ENCODE measurements at regions not wholly inside any gene's neighbourhood (a gene's known extent, or its start where the extent isn't known, plus 50 kb on each side); places are given as distances from the start of the nearest gene placed in this dataset.
"Not testable (repeated sequence)": the region's sequence is repeated elsewhere in the genome, so short reads cannot be mapped to it uniquely, and the experiment has no call there.

- H3K9ac ChIP-seq (ENCODE audit: low read length in 5 of 5) = no peak overlapping the region
- no peaks in the 10 kb centered on the region for H3K27me3 ChIP-seq (ENCODE audit: control insufficient read depth in 5 of 5, insufficient read depth in 4 of 5, low read length in 5 of 5)
- no peaks in the 10 kb centered on the region for H3K9me3 ChIP-seq (ENCODE audit: control insufficient read depth in 5 of 5, low read length in 5 of 5)
- H3K4me1 ChIP-seq (ENCODE audit: control insufficient read depth in 5 of 5, insufficient read depth in 5 of 5, low read length in 5 of 5) = no peaks in the 10 kb centered on the region
- H3K27ac ChIP-seq (ENCODE audit: low read depth, low read length) = no peak overlapping the region
- H3K4me3 ChIP-seq (ENCODE audit: low read depth in 1 of 5, low read length in 5 of 5) = no peak overlapping the region
- H3K36me3 ChIP-seq (ENCODE audit: control insufficient read depth in 5 of 5, insufficient read depth in 5 of 5, low read length in 5 of 5) = no peaks in the 10 kb centered on the region
Measured at GRCh38 chr12:5335069-5335468, 96.8 kb upstream of the NTF3 start.

- not testable (repeated sequence) for H3K4me1 ChIP-seq (ENCODE audit: control insufficient read depth in 5 of 5, insufficient read depth in 5 of 5, low read length in 5 of 5); H3K36me3 ChIP-seq (ENCODE audit: control insufficient read depth in 5 of 5, insufficient read depth in 5 of 5, low read length in 5 of 5); H3K27me3 ChIP-seq (ENCODE audit: control insufficient read depth in 5 of 5, insufficient read depth in 4 of 5, low read length in 5 of 5); H3K9ac ChIP-seq (ENCODE audit: low read length in 5 of 5); H3K4me3 ChIP-seq (ENCODE audit: low read depth in 1 of 5, low read length in 5 of 5); H3K27ac ChIP-seq (ENCODE audit: low read depth, low read length); H3K9me3 ChIP-seq (ENCODE audit: control insufficient read depth in 5 of 5, low read length in 5 of 5)
Measured at GRCh38 chr12:5341086-5341485, 90.8 kb upstream of the NTF3 start.

GRCh38 chr12:5343711-5344110, 88.2 kb upstream of the NTF3 start:
- H3K9me3 ChIP-seq (ENCODE audit: control insufficient read depth in 5 of 5, low read length in 5 of 5) = no peaks in the 10 kb centered on the region
- H3K4me1 ChIP-seq (ENCODE audit: control insufficient read depth in 5 of 5, insufficient read depth in 5 of 5, low read length in 5 of 5) = no peaks in the 10 kb centered on the region
- H3K27me3 ChIP-seq (ENCODE audit: control insufficient read depth in 5 of 5, insufficient read depth in 4 of 5, low read length in 5 of 5) = peaks cover 0 to 3% (median 2%) of the 10 kb centered on the region in 5 donors
- no peak overlapping the region for H3K27ac ChIP-seq (ENCODE audit: low read depth, low read length)
- H3K9ac ChIP-seq (ENCODE audit: low read length in 5 of 5) = no peak overlapping the region
- H3K4me3 ChIP-seq (ENCODE audit: low read depth in 1 of 5, low read length in 5 of 5) = no peak overlapping the region
- H3K36me3 ChIP-seq (ENCODE audit: control insufficient read depth in 5 of 5, insufficient read depth in 5 of 5, low read length in 5 of 5) = no peaks in the 10 kb centered on the region

GRCh38 chr12:5344131-5344530, 87.8 kb upstream of the NTF3 start:
- Histone ChIP-seq H3K4me1 (ENCODE audit: control insufficient read depth in 5 of 5, insufficient read depth in 5 of 5, low read length in 5 of 5) (no peaks in the 10 kb centered on the region), H3K9me3 (ENCODE audit: control insufficient read depth in 5 of 5, low read length in 5 of 5) (no peaks in the 10 kb centered on the region), H3K36me3 (ENCODE audit: control insufficient read depth in 5 of 5, insufficient read depth in 5 of 5, low read length in 5 of 5) (no peaks in the 10 kb centered on the region), H3K9ac (ENCODE audit: low read length in 5 of 5) (no peak overlapping the region), H3K27me3 (ENCODE audit: control insufficient read depth in 5 of 5, insufficient read depth in 4 of 5, low read length in 5 of 5) (peaks cover 0 to 3% (median 2%) of the 10 kb centered on the region in 5 donors), H3K4me3 (ENCODE audit: low read depth in 1 of 5, low read length in 5 of 5) (no peak overlapping the region), H3K27ac (ENCODE audit: low read depth, low read length) (no peak overlapping the region)

- no peak overlapping the region for H3K9ac ChIP-seq (ENCODE audit: low read length in 5 of 5)
- H3K9me3 ChIP-seq (ENCODE audit: control insufficient read depth in 5 of 5, low read length in 5 of 5) = peaks cover 0 to 3% (median 0%) of the 10 kb centered on the region in 5 donors
- H3K27me3 ChIP-seq (ENCODE audit: control insufficient read depth in 5 of 5, insufficient read depth in 4 of 5, low read length in 5 of 5) = peaks cover 0 to 3% (median 2%) of the 10 kb centered on the region in 5 donors
- no peaks in the 10 kb centered on the region for H3K36me3 ChIP-seq (ENCODE audit: control insufficient read depth in 5 of 5, insufficient read depth in 5 of 5, low read length in 5 of 5)
- H3K4me3 ChIP-seq (ENCODE audit: low read depth in 1 of 5, low read length in 5 of 5) = no peak overlapping the region
- H3K27ac ChIP-seq (ENCODE audit: low read depth, low read length) = no peak overlapping the region
- no peaks in the 10 kb centered on the region for H3K4me1 ChIP-seq (ENCODE audit: control insufficient read depth in 5 of 5, insufficient read depth in 5 of 5, low read length in 5 of 5)
Measured at GRCh38 chr12:5345534-5345933, 86.4 kb upstream of the NTF3 start.

- Histone ChIP-seq H3K9me3 (ENCODE audit: control insufficient read depth in 5 of 5, low read length in 5 of 5) (peaks cover 0 to 4% (median under 1%) of the 10 kb centered on the region in 5 donors), H3K27me3 (ENCODE audit: control insufficient read depth in 5 of 5, insufficient read depth in 4 of 5, low read length in 5 of 5) (peaks cover 0 to 3% (median 2%) of the 10 kb centered on the region in 5 donors), H3K4me3 (ENCODE audit: low read depth in 1 of 5, low read length in 5 of 5) (no peak overlapping the region), H3K9ac (ENCODE audit: low read length in 5 of 5) (no peak overlapping the region), H3K27ac (ENCODE audit: low read depth, low read length) (no peak overlapping the region), H3K36me3 (ENCODE audit: control insufficient read depth in 5 of 5, insufficient read depth in 5 of 5, low read length in 5 of 5) (no peaks in the 10 kb centered on the region), H3K4me1 (ENCODE audit: control insufficient read depth in 5 of 5, insufficient read depth in 5 of 5, low read length in 5 of 5) (no peaks in the 10 kb centered on the region)
Measured at GRCh38 chr12:5348057-5348456, 83.9 kb upstream of the NTF3 start.

- no peaks in the 10 kb centered on the region for H3K36me3 ChIP-seq (ENCODE audit: control insufficient read depth in 5 of 5, insufficient read depth in 5 of 5, low read length in 5 of 5)
- no peaks in the 10 kb centered on the region for H3K4me1 ChIP-seq (ENCODE audit: control insufficient read depth in 5 of 5, insufficient read depth in 5 of 5, low read length in 5 of 5)
- H3K27me3 ChIP-seq (ENCODE audit: control insufficient read depth in 5 of 5, insufficient read depth in 4 of 5, low read length in 5 of 5) = peaks cover 0 to 3% (median 2%) of the 10 kb centered on the region in 5 donors
- no peak overlapping the region for H3K4me3 ChIP-seq (ENCODE audit: low read depth in 1 of 5, low read length in 5 of 5)
- no peak overlapping the region for H3K9ac ChIP-seq (ENCODE audit: low read length in 5 of 5)
- H3K27ac ChIP-seq (ENCODE audit: low read depth, low read length) = no peak overlapping the region
- H3K9me3 ChIP-seq (ENCODE audit: control insufficient read depth in 5 of 5, low read length in 5 of 5) = peaks cover 0 to 7% (median 3%) of the 10 kb centered on the region in 5 donors
Measured at GRCh38 chr12:5348491-5348890, 83.4 kb upstream of the NTF3 start.

GRCh38 chr12:5364036-5364770, 67.7 kb upstream of the NTF3 start:
- Histone ChIP-seq H3K9me3 (ENCODE audit: control insufficient read depth in 5 of 5, low read length in 5 of 5) (no peaks in the 10 kb centered on the region), H3K27ac (ENCODE audit: low read depth, low read length) (no peak overlapping the region), H3K27me3 (ENCODE audit: control insufficient read depth in 5 of 5, insufficient read depth in 4 of 5, low read length in 5 of 5) (no peaks in the 10 kb centered on the region), H3K4me1 (ENCODE audit: control insufficient read depth in 5 of 5, insufficient read depth in 5 of 5, low read length in 5 of 5) (no peaks in the 10 kb centered on the region), H3K4me3 (ENCODE audit: low read depth in 1 of 5, low read length in 5 of 5) (no peak overlapping the region), H3K36me3 (ENCODE audit: control insufficient read depth in 5 of 5, insufficient read depth in 5 of 5, low read length in 5 of 5) (no peaks in the 10 kb centered on the region), H3K9ac (ENCODE audit: low read length in 5 of 5) (no peak overlapping the region)

GRCh38 chr12:5369298-5369697, 62.6 kb upstream of the NTF3 start:
- Histone ChIP-seq H3K9me3 (ENCODE audit: control insufficient read depth in 5 of 5, low read length in 5 of 5) (no peaks in the 10 kb centered on the region), H3K4me3 (ENCODE audit: low read depth in 1 of 5, low read length in 5 of 5) (no peak overlapping the region), H3K27me3 (ENCODE audit: control insufficient read depth in 5 of 5, insufficient read depth in 4 of 5, low read length in 5 of 5) (no peaks in the 10 kb centered on the region), H3K27ac (ENCODE audit: low read depth, low read length) (no peak overlapping the region), H3K9ac (ENCODE audit: low read length in 5 of 5) (no peak overlapping the region), H3K4me1 (ENCODE audit: control insufficient read depth in 5 of 5, insufficient read depth in 5 of 5, low read length in 5 of 5) (no peaks in the 10 kb centered on the region), H3K36me3 (ENCODE audit: control insufficient read depth in 5 of 5, insufficient read depth in 5 of 5, low read length in 5 of 5) (no peaks in the 10 kb centered on the region)

GRCh38 chr12:5371631-5372030, 60.3 kb upstream of the NTF3 start:
- Histone ChIP-seq H3K4me3 (ENCODE audit: low read depth in 1 of 5, low read length in 5 of 5) (no peak overlapping the region), H3K4me1 (ENCODE audit: control insufficient read depth in 5 of 5, insufficient read depth in 5 of 5, low read length in 5 of 5) (no peaks in the 10 kb centered on the region), H3K27me3 (ENCODE audit: control insufficient read depth in 5 of 5, insufficient read depth in 4 of 5, low read length in 5 of 5) (no peaks in the 10 kb centered on the region), H3K9ac (ENCODE audit: low read length in 5 of 5) (no peak overlapping the region), H3K9me3 (ENCODE audit: control insufficient read depth in 5 of 5, low read length in 5 of 5) (no peaks in the 10 kb centered on the region), H3K27ac (ENCODE audit: low read depth, low read length) (no peak overlapping the region), H3K36me3 (ENCODE audit: control insufficient read depth in 5 of 5, insufficient read depth in 5 of 5, low read length in 5 of 5) (no peaks in the 10 kb centered on the region)

Measured in subcutaneous abdominal adipose tissue (tissue), 5 donors.